Endothelial cell of umbilical vein (primary cell): ENCODE measurements at regions not wholly inside any gene's neighbourhood (a gene's known extent, or its start where the extent isn't known, plus 50 kb on each side); places are given as distances from the start of the nearest gene placed in this dataset.

Experiments used
- CTCF ChIP-seq, 2 donors: IDR thresholded peaks; 1 replicate in 1 of 2; 2 replicates in 1 of 2; pipeline ENCODE4 v1.5.1; 2011; ENCODE audit warnings: low read length in 2 of 2, mild to moderate bottlenecking in 2 of 2, moderate library complexity in 2 of 2, control low read depth in 1 of 2, inconsistent platforms in 1 of 2, low read depth in 1 of 2; ENCODE audit not compliant: insufficient read depth in 1 of 2; ENCODE audit errors: extremely low read depth in 1 of 2
- EZH2 ChIP-seq: IDR thresholded peaks from 2 replicates; pipeline ENCODE4 v1.6.1; 2012; ENCODE audit warnings: borderline replicate concordance, low read depth, mild to moderate bottlenecking, moderate library complexity, low read length, inconsistent platforms; ENCODE audit not compliant: severe bottlenecking
- GATA2 ChIP-seq: IDR thresholded peaks from 2 replicates; pipeline ENCODE4 v1.7.0; 2011; ENCODE audit warnings: low read depth, mild to moderate bottlenecking, moderate library complexity, mixed read lengths, low read length; ENCODE audit not compliant: insufficient read length, insufficient read depth
- POLR2A ChIP-seq: IDR thresholded peaks from 2 replicates; pipeline ENCODE4 v1.6.1; 2012; ENCODE audit warnings: low read depth, mild to moderate bottlenecking, control low read depth, low read length
- POLR2AphosphoS5 ChIP-seq: IDR thresholded peaks from 2 replicates; pipeline ENCODE4 v1.6.1; 2012; ENCODE audit warnings: low read depth, mild to moderate bottlenecking, control low read depth, low read length, moderate library complexity; ENCODE audit not compliant: insufficient read depth

DNA sequence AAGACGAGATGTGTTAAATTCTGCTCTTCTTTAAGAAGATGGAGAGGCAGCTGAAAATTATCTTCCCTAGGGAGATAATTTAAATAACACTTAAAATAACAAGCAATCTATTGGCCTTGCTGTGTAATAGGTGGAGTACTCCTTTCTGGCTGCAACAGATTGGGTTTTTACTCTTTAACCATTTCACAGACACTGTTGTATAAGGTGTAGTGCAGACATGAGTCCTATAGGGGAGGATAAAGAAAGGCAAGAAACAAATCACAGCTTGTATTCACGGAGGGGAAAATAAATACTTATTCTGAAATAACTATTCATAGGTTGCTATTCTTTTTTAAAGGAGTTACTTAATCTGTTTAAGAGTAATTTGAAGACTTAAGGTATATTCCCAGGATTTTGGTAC, 252.0 kb downstream of the ZPLD1 start:
- TF ChIP-seq GATA2 (no peak), CTCF (IDR thresholded peaks at IDR 0.05; ENCODE audit: extremely low read depth in 1 of 2, insufficient read depth in 1 of 2, low read depth in 1 of 2, low read length in 2 of 2) (no peak), POLR2A (no peak), EZH2 (no peak), POLR2AphosphoS5 (no peak)
